Spleen (tissue), 11 donors: ENCODE measurements at regions not wholly inside any gene's neighbourhood (a gene's known extent, or its start where the extent isn't known, plus 50 kb on each side); places are given as distances from the start of the nearest gene placed in this dataset.

ENCODE experiments used
- DNase-seq: peaks from one replicate; pipeline ENCODE4 v3.0.0-alpha.2; 2020
- H3K27ac ChIP-seq, 8 donors: fragments of 200-600 bp; sonication (generic) in 7 of 8; 1 replicate in 4 of 8; 2 replicates in 4 of 8; pipeline versions ENCODE4 v1.5.0 to v1.8.0; 2016 to 2021; ENCODE audit warnings: inconsistent platforms in 4 of 8, mild to moderate bottlenecking in 4 of 8, moderate library complexity in 1 of 8
- H3K27me3 ChIP-seq, 7 donors: fragments of 200-600 bp; sonication (generic) in 6 of 7; replicated peaks in 1 of 7; 1 replicate in 4 of 7; 2 replicates in 3 of 7; pipeline versions ENCODE4 v1.5.0 to v1.8.0; 2016 to 2021; ENCODE audit warnings: inconsistent platforms in 3 of 7, mild to moderate bottlenecking in 1 of 7
- H3K36me3 ChIP-seq, 6 donors: fragments of 200-600 bp; sonication (generic) in 5 of 6; 1 replicate in 4 of 6; 2 replicates in 2 of 6; pipeline versions ENCODE4 v1.5.0 to v1.8.0; 2016 to 2021; ENCODE audit warnings: inconsistent platforms in 2 of 6
- H3K4me1 ChIP-seq, 6 donors: fragments of 200-600 bp; sonication (generic) in 5 of 6; 1 replicate in 3 of 6; 2 replicates in 3 of 6; pipeline versions ENCODE4 v1.5.0 to v1.8.0; 2016 to 2021; ENCODE audit warnings: inconsistent platforms in 3 of 6
- H3K4me3 ChIP-seq, 8 donors: fragments of 200-600 bp; sonication (generic) in 7 of 8; 1 replicate in 4 of 8; 2 replicates in 4 of 8; pipeline versions ENCODE4 v1.5.0 to v1.8.0; 2016 to 2021; ENCODE audit warnings: inconsistent platforms in 4 of 8, mild to moderate bottlenecking in 4 of 8, moderate library complexity in 2 of 8
- H3K9me3 ChIP-seq, 8 donors: fragments of 200-600 bp; sonication (generic) in 7 of 8; 1 replicate in 4 of 8; 2 replicates in 4 of 8; pipeline versions ENCODE4 v1.5.0 to v1.8.0; 2016 to 2021; ENCODE audit warnings: inconsistent platforms in 4 of 8
- CTCF ChIP-seq, 11 experiments: fragments of 200-600 bp in 7 of 11; fragments of 450-650 bp in 4 of 11; sonication (generic) in 4 of 11; IDR thresholded peaks in 8 of 11; conservative IDR thresholded peaks in 3 of 11; 1 replicate in 7 of 11; 2 replicates in 4 of 11; pipeline versions ENCODE4 v1.4.0 to v1.8.0; 2016 to 2021; ENCODE audit warnings: antibody characterized with exemption in 11 of 11, inconsistent platforms in 4 of 11, mild to moderate bottlenecking in 1 of 11
- POLR2A ChIP-seq, 3 donors: fragments of 450-650 bp; IDR thresholded peaks; one replicate each; pipeline ENCODE4 v1.5.1; 2017; ENCODE audit warnings: antibody characterized with exemption in 3 of 3, mild to moderate bottlenecking in 1 of 3
- POLR2AphosphoS5 ChIP-seq, 3 donors: sonication (generic); formaldehyde crosslinking; IDR thresholded peaks; one replicate each; pipeline ENCODE4 v1.5.1; 2017; ENCODE audit warnings: antibody characterized with exemption in 3 of 3
- WGBS, 5 donors: extraction: QIAGEN DNeasy Blood & Tissue Kit in 3 of 5; methylation state at CpG; one replicate each; pipeline versions ENCODE4 v1.1.5 to v1.1.7; 2013 to 2018; 5-methylcytosine and 5-hydroxymethylcytosine counted together
- intact Hi-C: fragments of 100-400 bp; cut with DNase I; formaldehyde crosslinking; loops from one replicate; pipeline ENCODE4 v1.15.0; 2023; ENCODE audit warnings: low total_unique reads
- donor health status: healthy with polysubstance abuse.
- donor health status: DM: no; HTN: no; CAD: no; lungs with moderate emphysema.
- donor health status: DM: no; HTN: no; CAD: no.
- donor health status: Bipolar disorder and iron deficiency.
- donor health status: healthy.
- donor health status: DM: no; HTN: no; CAD: no.
- donor health status: DM: yes; HTN: yes; CAD: no.

- DNase-seq, result no peak
- Histone ChIP-seq H3K4me1 (peaks cover 15 to 49% (median 23%) of the 10 kb centered on the region in 6 donors), H3K27me3 (no peaks in the 10 kb centered on the region), H3K4me3 (peak overlapping the region in 1 of 8 donors; percentile 32), H3K27ac (peak overlapping the region; percentile 15 to 84 (median 64)), H3K36me3 (no peaks in the 10 kb centered on the region), H3K9me3 (no peaks in the 10 kb centered on the region)
- TF ChIP-seq CTCF (IDR thresholded peaks at IDR 0.05 in 8 of 11, conservative IDR thresholded peaks at IDR 0.05 in 3 of 11) (no peak), POLR2AphosphoS5 (IDR thresholded peaks at IDR 0.05) (no peak), POLR2A (IDR thresholded peaks at IDR 0.05) (no peak)
- intact Hi-C loops, result no loop called here
- 31 to 41% (median 34%) methylated on average over 5 of the region's 5 CpGs for WGBS, 5 donors
These were observed 146.2 kb upstream of the RASA1 start for GRCh38 chr5:87121304-87122150.

GRCh38 chr5:87122151-87122977, 145.3 kb upstream of the RASA1 start:
- intact Hi-C loops, result no loop called here
- no peaks in the 10 kb centered on the region for H3K27me3 ChIP-seq
- peaks cover 15 to 47% (median 23%) of the 10 kb centered on the region in 6 donors for H3K4me1 ChIP-seq
- DNase-seq, result no peak
- H3K36me3 ChIP-seq, result no peaks in the 10 kb centered on the region
- H3K4me3 ChIP-seq, result no peak overlapping the region
- H3K27ac ChIP-seq, result peak overlapping the region in 6 of 8 donors; percentile 15 to 84 (median 68)
- no peak for TF ChIP-seq POLR2A (IDR thresholded peaks at IDR 0.05)
- TF ChIP-seq CTCF (IDR thresholded peaks at IDR 0.05 in 8 of 11, conservative IDR thresholded peaks at IDR 0.05 in 3 of 11), result no peak
- TF ChIP-seq POLR2AphosphoS5 (IDR thresholded peaks at IDR 0.05), result no peak
- no peaks in the 10 kb centered on the region for H3K9me3 ChIP-seq
- 77 to 84% (median 81%) methylated on average over 4 of the region's 4 CpGs for WGBS, 5 donors

GRCh38 chr5:87125766-87126165, 141.9 kb upstream of the RASA1 start:
- H3K4me3 ChIP-seq, result no peak overlapping the region
- no peaks in the 10 kb centered on the region for H3K9me3 ChIP-seq
- TF ChIP-seq CTCF (IDR thresholded peaks at IDR 0.05 in 8 of 11, conservative IDR thresholded peaks at IDR 0.05 in 3 of 11), result no peak
- intact Hi-C loops, result no loop called here
- no peak overlapping the region for H3K27ac ChIP-seq
- DNase-seq, result no peak
- H3K27me3 ChIP-seq, result no peaks in the 10 kb centered on the region
- peaks cover 8 to 32% (median 17%) of the 10 kb centered on the region in 6 donors for H3K4me1 ChIP-seq
- H3K36me3 ChIP-seq, result no peaks in the 10 kb centered on the region

GRCh38 chr5:87126869-87127268, 140.8 kb upstream of the RASA1 start:
- TF ChIP-seq POLR2AphosphoS5 (IDR thresholded peaks at IDR 0.05), result no peak
- no peak for TF ChIP-seq POLR2A (IDR thresholded peaks at IDR 0.05)
- TF ChIP-seq CTCF (IDR thresholded peaks at IDR 0.05 in 8 of 11, conservative IDR thresholded peaks at IDR 0.05 in 3 of 11), result no peak
- Histone ChIP-seq H3K9me3 (no peaks in the 10 kb centered on the region), H3K36me3 (no peaks in the 10 kb centered on the region), H3K27me3 (no peaks in the 10 kb centered on the region), H3K4me1 (peaks cover 0 to 21% (median 6%) of the 10 kb centered on the region in 6 donors), H3K27ac (no peak overlapping the region), H3K4me3 (no peak overlapping the region)
- WGBS, 5 donors, result 65 to 96% (median 86%) methylated on average over 3 of the region's 3 CpGs
- intact Hi-C loops, result no loop called here
- no peak for DNase-seq
